Skin epidermis (tissue), 12 donors: ENCODE measurements at regions not wholly inside any gene's neighbourhood (a gene's known extent, or its start where the extent isn't known, plus 50 kb on each side); places are given as distances from the start of the nearest gene placed in this dataset.
"Not testable (repeated sequence)": the region's sequence is repeated elsewhere in the genome, so short reads cannot be mapped to it uniquely, and the experiment has no call there.

Experiments
- H3K27ac ChIP-seq, 21 experiments: fragments of 200-600 bp; sonication (generic) in 11 of 21; one replicate each; pipeline ENCODE4 v1.5.0; 2020; ENCODE audit warnings: mild to moderate bottlenecking in 3 of 21, inconsistent platforms in 2 of 21, moderate library complexity in 2 of 21
- H3K4me3 ChIP-seq, 7 experiments: fragments of 200-600 bp; sonication (generic) in 2 of 7; one replicate each; pipeline ENCODE4 v1.5.0; 2020; ENCODE audit warnings: inconsistent platforms in 2 of 7, mild to moderate bottlenecking in 2 of 7, moderate library complexity in 1 of 7

- H3K4me3 ChIP-seq: no peak overlapping the region
- H3K27ac ChIP-seq: no peak overlapping the region
These were observed 240.2 kb upstream of the ADAMTS3 start for GRCh38 chr4:72809208-72809607.

- Histone ChIP-seq H3K27ac (no peak overlapping the region), H3K4me3 (no peak overlapping the region)
These were observed 236.3 kb upstream of the ADAMTS3 start for GRCh38 chr4:72805284-72805683.

GRCh38 chr4:72797486-72797885 is 228.5 kb upstream of the ADAMTS3 start:
- Histone ChIP-seq H3K4me3 (no peak overlapping the region), H3K27ac (no peak overlapping the region)

- H3K4me3 ChIP-seq: no peak overlapping the region
These were observed 222.0 kb upstream of the ADAMTS3 start for GRCh38 chr4:72791054-72791453.

GRCh38 chr4:72786401-72786990 is 217.5 kb upstream of the ADAMTS3 start:
- Histone ChIP-seq H3K4me3 (no peak overlapping the region), H3K27ac (peak overlapping the region in 1 of 21 experiments; percentile 8)

More at GRCh38 chr4:72791054-72791453, 222.0 kb upstream of the ADAMTS3 start:
- H3K27ac ChIP-seq: no peak overlapping the region

- Histone ChIP-seq H3K27ac (no peak overlapping the region), H3K4me3 (no peak overlapping the region)
These were observed 210.2 kb upstream of the ADAMTS3 start for GRCh38 chr4:72779241-72779640.

GRCh38 chr4:72777436-72777835 is 208.4 kb upstream of the ADAMTS3 start:
- H3K4me3 ChIP-seq: no peak overlapping the region
- no peak overlapping the region for H3K27ac ChIP-seq

GRCh38 chr4:72770708-72771107 is 201.7 kb upstream of the ADAMTS3 start:
- no peak overlapping the region for H3K4me3 ChIP-seq
- no peak overlapping the region for H3K27ac ChIP-seq

- no peak overlapping the region for H3K4me3 ChIP-seq
These were observed 199.3 kb upstream of the ADAMTS3 start for GRCh38 chr4:72768364-72768763.

GRCh38 chr4:72767618-72768302 is 198.7 kb upstream of the ADAMTS3 start:
- no peak overlapping the region for H3K4me3 ChIP-seq

More at GRCh38 chr4:72768364-72768763, 199.3 kb upstream of the ADAMTS3 start:
- H3K27ac ChIP-seq: peak overlapping the region in 3 of 21 experiments; percentile 31 to 44 (median 39)

GRCh38 chr4:72765788-72766187 is 196.8 kb upstream of the ADAMTS3 start:
- not testable (repeated sequence) for H3K4me3 ChIP-seq, H3K27ac ChIP-seq

More at GRCh38 chr4:72767618-72768302, 198.7 kb upstream of the ADAMTS3 start:
- H3K27ac ChIP-seq: peak overlapping the region in 3 of 21 experiments; percentile 31 to 44 (median 39)

- Histone ChIP-seq H3K4me3 (no peak overlapping the region), H3K27ac (peak overlapping the region in 1 of 21 experiments; percentile 7)
These were observed 192.5 kb upstream of the ADAMTS3 start for GRCh38 chr4:72761368-72762038.

- not testable (repeated sequence) for H3K27ac ChIP-seq, H3K4me3 ChIP-seq
These were observed 184.4 kb upstream of the ADAMTS3 start for GRCh38 chr4:72753414-72753813.

- peak overlapping the region in 1 of 21 experiments; percentile 58 for H3K27ac ChIP-seq
- H3K4me3 ChIP-seq: no peak overlapping the region
These were observed 175.2 kb upstream of the ADAMTS3 start for GRCh38 chr4:72744103-72744725.

- Histone ChIP-seq H3K4me3 (no peak overlapping the region), H3K27ac (peak overlapping the region in 1 of 21 experiments; percentile 73)
These were observed 174.1 kb upstream of the ADAMTS3 start for GRCh38 chr4:72743078-72743477.

- Histone ChIP-seq H3K27ac (no peak overlapping the region), H3K4me3 (no peak overlapping the region)
These were observed 146.3 kb upstream of the ADAMTS3 start for GRCh38 chr4:72715299-72715698.

GRCh38 chr4:72714482-72715279 is 145.7 kb upstream of the ADAMTS3 start:
- no peak overlapping the region for H3K27ac ChIP-seq
- no peak overlapping the region for H3K4me3 ChIP-seq

GRCh38 chr4:72712997-72713396 is 144.0 kb upstream of the ADAMTS3 start:
- H3K4me3 ChIP-seq: no peak overlapping the region

GRCh38 chr4:72709475-72709874 is 140.5 kb upstream of the ADAMTS3 start:
- Histone ChIP-seq H3K4me3 (no peak overlapping the region), H3K27ac (no peak overlapping the region)

More at GRCh38 chr4:72712997-72713396, 144.0 kb upstream of the ADAMTS3 start:
- no peak overlapping the region for H3K27ac ChIP-seq

GRCh38 chr4:72706684-72707083 is 137.7 kb upstream of the ADAMTS3 start:
- H3K4me3 ChIP-seq: no peak overlapping the region
- H3K27ac ChIP-seq: no peak overlapping the region
